ENCODE measurements at regions not wholly inside any gene's neighbourhood (a gene's known extent, or its start where the extent isn't known, plus 50 kb on each side); places are given as distances from the start of the nearest gene placed in this dataset.

DNA sequence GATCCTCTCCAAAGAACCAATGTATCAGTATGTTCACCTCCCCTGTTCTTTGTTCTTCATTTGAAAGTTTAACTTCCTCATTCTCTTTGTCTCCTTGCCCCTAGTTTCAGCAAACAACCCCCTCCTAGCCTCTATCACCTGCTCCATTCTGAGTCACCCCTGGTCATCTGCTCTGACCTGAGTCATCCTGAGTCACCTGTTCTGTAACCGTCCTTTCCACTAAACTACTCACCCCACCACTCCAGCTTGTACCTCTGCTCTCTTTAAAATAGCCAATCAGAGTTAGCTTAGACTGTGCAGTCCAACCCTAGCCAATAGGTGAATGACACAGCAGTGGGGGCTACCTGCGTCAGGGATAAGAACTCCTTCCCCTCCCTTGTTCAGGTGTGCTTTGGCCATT lies 249.8 kb upstream of the AADAT start:
- TF ChIP-seq, protein P1, sequence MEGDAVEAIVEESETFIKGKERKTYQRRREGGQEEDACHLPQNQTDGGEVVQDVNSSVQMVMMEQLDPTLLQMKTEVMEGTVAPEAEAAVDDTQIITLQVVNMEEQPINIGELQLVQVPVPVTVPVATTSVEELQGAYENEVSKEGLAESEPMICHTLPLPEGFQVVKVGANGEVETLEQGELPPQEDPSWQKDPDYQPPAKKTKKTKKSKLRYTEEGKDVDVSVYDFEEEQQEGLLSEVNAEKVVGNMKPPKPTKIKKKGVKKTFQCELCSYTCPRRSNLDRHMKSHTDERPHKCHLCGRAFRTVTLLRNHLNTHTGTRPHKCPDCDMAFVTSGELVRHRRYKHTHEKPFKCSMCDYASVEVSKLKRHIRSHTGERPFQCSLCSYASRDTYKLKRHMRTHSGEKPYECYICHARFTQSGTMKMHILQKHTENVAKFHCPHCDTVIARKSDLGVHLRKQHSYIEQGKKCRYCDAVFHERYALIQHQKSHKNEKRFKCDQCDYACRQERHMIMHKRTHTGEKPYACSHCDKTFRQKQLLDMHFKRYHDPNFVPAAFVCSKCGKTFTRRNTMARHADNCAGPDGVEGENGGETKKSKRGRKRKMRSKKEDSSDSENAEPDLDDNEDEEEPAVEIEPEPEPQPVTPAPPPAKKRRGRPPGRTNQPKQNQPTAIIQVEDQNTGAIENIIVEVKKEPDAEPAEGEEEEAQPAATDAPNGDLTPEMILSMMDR (IDR thresholded peaks at IDR 0.05): no peak
- no peak for TF ChIP-seq POLR2A (IDR thresholded peaks at IDR 0.05)

Measured in testis (tissue), 2 donors.